Testis (tissue), 2 donors: ENCODE measurements at regions not wholly inside any gene's neighbourhood (a gene's known extent, or its start where the extent isn't known, plus 50 kb on each side); places are given as distances from the start of the nearest gene placed in this dataset.

ENCODE experiments used
- POLR2A ChIP-seq: fragments of 450-650 bp; IDR thresholded peaks from one replicate; pipeline ENCODE4 v1.6.1; 2017; ENCODE audit warnings: antibody characterized with exemption, mild to moderate bottlenecking, moderate library complexity
- TF ChIP-seq, protein P1 (sequence below), 3 experiments: fragments of 450-650 bp in 2 of 3; fragments of 200-600 bp in 1 of 3; sonication (generic) in 1 of 3; IDR thresholded peaks; one replicate each; pipeline ENCODE4 v1.5.1; 2016 to 2019; ENCODE audit warnings: antibody characterized with exemption in 3 of 3, mild to moderate bottlenecking in 2 of 3, moderate library complexity in 1 of 3

DNA sequence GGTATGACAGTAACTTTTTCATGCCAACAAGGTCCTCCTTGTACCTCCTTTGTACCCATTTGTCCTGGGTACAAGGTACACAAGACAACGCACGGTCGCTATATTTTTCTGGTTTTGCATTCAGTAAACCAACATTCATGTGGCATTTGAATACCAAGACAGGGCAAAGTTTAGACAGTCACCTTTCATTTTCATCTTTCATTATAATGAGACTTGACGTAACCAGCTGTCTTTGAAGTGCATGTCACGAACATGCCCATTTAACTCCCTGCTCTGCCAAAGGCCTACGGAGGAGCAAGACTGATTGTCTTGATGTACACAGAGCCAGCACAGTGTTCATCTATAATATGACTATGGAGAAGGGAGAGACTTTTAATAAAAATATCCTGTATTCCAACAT lies 91.0 kb downstream of the SETD4 start:
- TF ChIP-seq, protein P1, sequence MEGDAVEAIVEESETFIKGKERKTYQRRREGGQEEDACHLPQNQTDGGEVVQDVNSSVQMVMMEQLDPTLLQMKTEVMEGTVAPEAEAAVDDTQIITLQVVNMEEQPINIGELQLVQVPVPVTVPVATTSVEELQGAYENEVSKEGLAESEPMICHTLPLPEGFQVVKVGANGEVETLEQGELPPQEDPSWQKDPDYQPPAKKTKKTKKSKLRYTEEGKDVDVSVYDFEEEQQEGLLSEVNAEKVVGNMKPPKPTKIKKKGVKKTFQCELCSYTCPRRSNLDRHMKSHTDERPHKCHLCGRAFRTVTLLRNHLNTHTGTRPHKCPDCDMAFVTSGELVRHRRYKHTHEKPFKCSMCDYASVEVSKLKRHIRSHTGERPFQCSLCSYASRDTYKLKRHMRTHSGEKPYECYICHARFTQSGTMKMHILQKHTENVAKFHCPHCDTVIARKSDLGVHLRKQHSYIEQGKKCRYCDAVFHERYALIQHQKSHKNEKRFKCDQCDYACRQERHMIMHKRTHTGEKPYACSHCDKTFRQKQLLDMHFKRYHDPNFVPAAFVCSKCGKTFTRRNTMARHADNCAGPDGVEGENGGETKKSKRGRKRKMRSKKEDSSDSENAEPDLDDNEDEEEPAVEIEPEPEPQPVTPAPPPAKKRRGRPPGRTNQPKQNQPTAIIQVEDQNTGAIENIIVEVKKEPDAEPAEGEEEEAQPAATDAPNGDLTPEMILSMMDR (IDR thresholded peaks at IDR 0.05) = no peak
- TF ChIP-seq POLR2A = no peak
